PC-9 (cell line): ENCODE measurements at regions not wholly inside any gene's neighbourhood (a gene's known extent, or its start where the extent isn't known, plus 50 kb on each side); places are given as distances from the start of the nearest gene placed in this dataset.

Experiments
- CTCF ChIP-seq: fragments of 200-600 bp; sonication (generic); conservative IDR thresholded peaks from 2 replicates; pipeline ENCODE4 v1.6.1; 2017; ENCODE audit warnings: mixed run types, antibody characterized with exemption, mild to moderate bottlenecking, moderate library complexity
- EZH2 ChIP-seq: fragments of 200-600 bp; sonication (generic); IDR thresholded peaks from 2 replicates; pipeline ENCODE4 v1.8.0; 2017; ENCODE audit warnings: antibody characterized with exemption, low read depth

GRCh38 chr1:224057461-224058199, 56.3 kb upstream of the FBXO28 start:
- TF ChIP-seq EZH2: no peak
- TF ChIP-seq CTCF: no peak
